HCT116 (cell line): ENCODE measurements at regions not wholly inside any gene's neighbourhood (a gene's known extent, or its start where the extent isn't known, plus 50 kb on each side); places are given as distances from the start of the nearest gene placed in this dataset.

Experiments
- CBX3 ChIP-seq: IDR thresholded peaks from 2 replicates; pipeline ENCODE4 v1.6.1; 2012; ENCODE audit warnings: low read depth
- POLR2A ChIP-seq: IDR thresholded peaks from 2 replicates; pipeline ENCODE4 v1.7.0; 2011; ENCODE audit warnings: borderline replicate concordance; ENCODE audit not compliant: insufficient read depth, insufficient read length; ENCODE audit errors: extremely low read depth
- POLR2AphosphoS5 ChIP-seq: IDR thresholded peaks from 2 replicates; pipeline ENCODE4 v1.6.1; 2011; ENCODE audit warnings: mild to moderate bottlenecking, low read depth, low read length, moderate library complexity
- TF ChIP-seq, protein P1 (sequence below), 3 experiments: fragments of 200-600 bp in 1 of 3; sonication (generic) in 1 of 3; IDR thresholded peaks in 2 of 3; conservative IDR thresholded peaks in 1 of 3; 2 replicates each; pipeline ENCODE4 v1.5.1; 2012 to 2017; ENCODE audit warnings: low read depth in 2 of 3, low read length in 2 of 3, antibody characterized with exemption in 1 of 3, borderline replicate concordance in 1 of 3, control low read depth in 1 of 3, mild to moderate bottlenecking in 1 of 3, mixed read lengths in 1 of 3, mixed run types in 1 of 3, moderate library complexity in 1 of 3; ENCODE audit not compliant: insufficient read depth in 1 of 3

DNA sequence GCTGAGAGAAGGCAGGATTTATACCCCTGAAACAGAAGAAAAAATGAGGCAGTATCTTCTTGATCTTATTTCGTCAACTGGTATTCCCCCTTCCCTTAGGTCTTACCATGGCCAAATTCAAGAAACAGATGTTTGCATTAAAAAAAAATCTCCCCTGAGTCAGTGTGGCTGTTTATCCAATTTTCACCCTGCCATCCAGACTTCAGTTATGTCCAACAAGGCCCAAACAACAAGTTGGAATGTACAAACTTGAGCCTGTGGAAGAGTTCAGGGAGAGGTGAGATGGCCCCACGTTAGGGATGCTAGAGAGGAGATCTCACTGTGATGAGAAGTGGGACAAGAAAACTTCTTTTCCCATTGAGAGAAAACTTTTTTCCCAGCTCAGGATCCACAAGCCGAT is 147.2 kb upstream of the PROX1 start:
- no peak for TF ChIP-seq POLR2A
- TF ChIP-seq, protein P1, sequence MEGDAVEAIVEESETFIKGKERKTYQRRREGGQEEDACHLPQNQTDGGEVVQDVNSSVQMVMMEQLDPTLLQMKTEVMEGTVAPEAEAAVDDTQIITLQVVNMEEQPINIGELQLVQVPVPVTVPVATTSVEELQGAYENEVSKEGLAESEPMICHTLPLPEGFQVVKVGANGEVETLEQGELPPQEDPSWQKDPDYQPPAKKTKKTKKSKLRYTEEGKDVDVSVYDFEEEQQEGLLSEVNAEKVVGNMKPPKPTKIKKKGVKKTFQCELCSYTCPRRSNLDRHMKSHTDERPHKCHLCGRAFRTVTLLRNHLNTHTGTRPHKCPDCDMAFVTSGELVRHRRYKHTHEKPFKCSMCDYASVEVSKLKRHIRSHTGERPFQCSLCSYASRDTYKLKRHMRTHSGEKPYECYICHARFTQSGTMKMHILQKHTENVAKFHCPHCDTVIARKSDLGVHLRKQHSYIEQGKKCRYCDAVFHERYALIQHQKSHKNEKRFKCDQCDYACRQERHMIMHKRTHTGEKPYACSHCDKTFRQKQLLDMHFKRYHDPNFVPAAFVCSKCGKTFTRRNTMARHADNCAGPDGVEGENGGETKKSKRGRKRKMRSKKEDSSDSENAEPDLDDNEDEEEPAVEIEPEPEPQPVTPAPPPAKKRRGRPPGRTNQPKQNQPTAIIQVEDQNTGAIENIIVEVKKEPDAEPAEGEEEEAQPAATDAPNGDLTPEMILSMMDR (IDR thresholded peaks at IDR 0.05 in 2 of 3, conservative IDR thresholded peaks at IDR 0.05 in 1 of 3; ENCODE audit: borderline replicate concordance in 1 of 3, insufficient read depth in 1 of 3, low read depth in 2 of 3, low read length in 2 of 3) = no peak
- no peak for TF ChIP-seq POLR2AphosphoS5
- no peak for TF ChIP-seq CBX3
